A673 (cell line): ENCODE measurements at regions not wholly inside any gene's neighbourhood (a gene's known extent, or its start where the extent isn't known, plus 50 kb on each side); places are given as distances from the start of the nearest gene placed in this dataset.

Experiments used
- CTCF ChIP-seq: fragments of 300-800, 200-600 bp; sonication (generic); conservative IDR thresholded peaks from 2 replicates; pipeline ENCODE4 v1.5.1; 2017; ENCODE audit warnings: low read depth, mild to moderate bottlenecking, antibody characterized with exemption, low read length, moderate library complexity, mixed read lengths
- EZH2 ChIP-seq: fragments of 200-600 bp; sonication (generic); IDR thresholded peaks from 2 replicates; pipeline ENCODE4 v1.6.1; 2017; ENCODE audit warnings: borderline replicate concordance, low read depth, mild to moderate bottlenecking, mixed read lengths, antibody characterized with exemption, low read length; ENCODE audit not compliant: poor library complexity, severe bottlenecking

GRCh38 chr12:75888399-75888798 lies 143.2 kb downstream of the PHLDA1 start:
- TF ChIP-seq CTCF (no peak), EZH2 (no peak)
